ENCODE measurements at regions not wholly inside any gene's neighbourhood (a gene's known extent, or its start where the extent isn't known, plus 50 kb on each side); places are given as distances from the start of the nearest gene placed in this dataset.
"Not testable (repeated sequence)": the region's sequence is repeated elsewhere in the genome, so short reads cannot be mapped to it uniquely, and the experiment has no call there.

GRCh38 chr1:112093372-112093694 is 103.9 kb upstream of the KCND3 start:
- DNase-seq (ENCODE audit: low read depth) = no peak

DNA sequence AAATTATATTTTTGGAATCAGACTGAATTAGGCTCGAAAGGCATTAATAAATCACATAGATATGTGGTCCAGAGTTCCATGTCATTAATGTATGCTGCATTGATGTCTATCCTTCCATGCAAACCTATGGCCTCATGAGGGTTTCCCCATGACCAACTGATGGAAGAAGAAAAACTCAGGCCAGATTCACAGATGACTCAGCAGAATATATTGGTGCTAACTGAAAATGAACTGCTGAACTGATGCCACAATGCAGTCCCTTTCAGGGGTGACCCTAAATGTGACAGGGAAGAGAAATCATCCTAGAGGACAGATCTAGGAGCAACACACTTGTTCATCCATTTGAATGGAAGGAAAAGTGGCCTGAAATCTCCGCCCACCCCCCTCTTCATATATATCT is 110.5 kb upstream of the KCND3 start:
- DNase-seq (ENCODE audit: low read depth) = no peak

DNA sequence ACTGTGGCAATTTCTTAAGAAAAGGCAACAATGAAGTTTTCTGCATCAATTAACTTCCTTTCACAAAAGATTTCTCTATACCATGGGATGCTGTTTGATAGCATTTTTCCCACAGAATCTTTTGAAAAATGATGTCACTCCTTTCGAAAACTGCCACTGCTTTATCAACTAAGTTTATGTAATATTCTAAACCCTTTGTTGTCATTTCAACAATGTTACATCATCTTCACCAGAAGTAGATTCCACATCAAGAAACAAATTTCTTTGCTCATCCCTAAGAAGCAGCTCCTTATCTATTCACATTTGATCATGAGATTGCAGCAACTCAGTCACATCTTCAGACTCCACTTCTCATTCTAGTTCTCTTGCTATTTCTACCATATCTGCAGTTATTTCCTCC is 116.1 kb upstream of the KCND3 start:
- no peak for DNase-seq (ENCODE audit: low read depth)

GRCh38 chr1:112110031-112110430 is 120.6 kb upstream of the KCND3 start:
- no peak for DNase-seq (ENCODE audit: low read depth)

DNA sequence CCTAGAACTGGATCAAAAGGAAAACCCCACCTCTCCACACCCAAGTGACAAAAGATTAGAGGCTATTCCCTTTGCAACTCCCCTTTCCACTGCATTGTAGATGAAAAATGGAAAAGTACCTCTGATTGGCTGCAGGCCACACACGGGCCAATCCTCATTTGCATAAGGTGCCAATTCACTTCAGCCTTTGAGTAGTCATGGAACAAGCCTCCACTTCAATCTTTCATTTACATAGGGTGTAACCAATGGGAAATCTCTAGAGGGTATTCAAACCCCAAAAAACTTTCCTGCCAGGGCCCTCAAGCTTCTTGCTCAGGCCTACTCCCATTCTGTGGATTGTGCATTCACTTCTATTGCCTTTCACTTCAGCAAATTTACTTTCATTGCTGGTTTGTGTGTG is 122.3 kb upstream of the KCND3 start:
- DNase-seq (ENCODE audit: low read depth) = no peak

DNA sequence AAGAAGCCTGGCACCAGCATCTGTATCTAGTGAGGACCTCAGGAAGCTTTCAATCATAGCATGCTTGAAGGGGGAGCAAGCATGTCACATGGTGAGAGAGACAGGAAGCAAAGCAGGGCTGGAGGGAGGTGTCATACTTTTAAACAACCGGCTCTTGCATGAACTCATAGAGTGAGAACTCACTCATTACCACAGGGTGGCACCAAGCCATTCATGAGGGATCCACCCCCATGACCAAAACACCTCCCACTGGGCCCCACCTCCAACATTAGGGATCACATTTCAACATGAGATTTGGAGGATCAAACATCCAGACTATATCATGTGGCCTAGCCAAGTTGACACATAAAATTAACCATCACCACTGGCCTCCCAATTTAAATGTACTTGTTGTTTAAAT is 125.1 kb upstream of the KCND3 start:
- DNase-seq (ENCODE audit: low read depth) = no peak

- no peak for DNase-seq (ENCODE audit: low read depth)
Measured at GRCh38 chr1:112126598-112126997, 137.1 kb upstream of the KCND3 start.

- DNase-seq (ENCODE audit: low read depth) = not testable (repeated sequence)
Measured at GRCh38 chr1:112127606-112128005, 138.1 kb upstream of the KCND3 start.

DNA sequence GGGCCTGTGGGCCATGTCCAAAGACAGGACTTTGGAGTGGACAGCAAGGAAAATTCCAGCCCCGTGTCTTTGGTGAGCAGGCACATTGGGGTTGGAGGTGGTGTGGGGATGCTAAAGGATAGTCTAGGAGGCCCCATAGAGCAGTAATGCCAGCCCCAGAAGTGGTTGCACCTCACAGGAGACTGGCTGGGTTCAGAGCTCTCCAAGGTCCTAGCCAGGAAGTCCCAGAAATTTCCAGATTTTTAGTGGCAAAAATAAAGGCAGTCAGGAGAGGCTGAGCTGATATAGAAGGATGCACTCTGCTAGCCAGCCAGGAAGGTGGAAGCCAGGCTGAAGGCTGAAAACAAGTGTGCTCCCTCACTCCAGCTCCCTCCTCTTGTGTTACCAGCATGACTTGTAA is 144.0 kb upstream of the KCND3 start:
- DNase-seq (ENCODE audit: low read depth) = no peak

DNA sequence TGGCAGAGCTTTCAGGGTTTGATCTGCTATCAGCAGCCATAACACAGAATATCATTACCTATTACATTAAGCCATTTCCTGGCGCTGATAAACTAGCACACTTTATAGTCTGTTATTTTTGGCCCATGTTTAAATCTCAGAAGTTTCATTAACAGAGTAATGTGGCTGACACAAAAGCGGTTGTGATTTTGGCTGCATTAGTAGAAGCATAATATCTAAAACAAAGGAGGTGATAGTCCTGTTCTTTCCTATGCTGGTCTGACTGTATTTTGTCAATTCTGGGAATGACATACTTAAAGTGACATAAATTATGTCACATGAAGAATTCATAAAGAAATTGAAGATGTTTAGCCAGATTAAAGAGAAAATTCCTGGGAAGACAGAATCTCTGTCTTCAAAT is 151.3 kb upstream of the KCND3 start:
- no peak for DNase-seq (ENCODE audit: low read depth)

GRCh38 chr1:112141301-112141700 is 151.8 kb upstream of the KCND3 start:
- no peak for DNase-seq (ENCODE audit: low read depth)

DNA sequence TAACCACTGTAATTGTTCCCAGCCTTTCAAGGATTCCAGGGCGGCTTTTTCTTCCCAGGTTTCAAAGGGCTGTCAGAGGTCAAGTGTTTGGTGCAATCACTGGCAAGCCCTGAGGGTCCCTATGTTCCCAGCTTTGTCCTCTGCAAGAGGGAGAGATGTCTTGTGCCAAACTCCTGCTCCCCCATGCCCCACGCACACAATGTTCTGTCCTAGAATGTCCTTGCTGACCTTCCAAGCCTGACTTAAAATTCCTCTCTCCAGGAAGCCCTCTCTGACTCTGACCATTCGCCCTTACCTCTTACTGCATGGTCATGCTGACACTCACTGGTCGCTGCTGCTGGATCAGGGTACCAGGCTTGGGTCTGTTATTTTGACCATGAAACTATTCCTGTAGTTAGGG is 152.5 kb upstream of the KCND3 start:
- DNase-seq (ENCODE audit: low read depth) = no peak

DNA sequence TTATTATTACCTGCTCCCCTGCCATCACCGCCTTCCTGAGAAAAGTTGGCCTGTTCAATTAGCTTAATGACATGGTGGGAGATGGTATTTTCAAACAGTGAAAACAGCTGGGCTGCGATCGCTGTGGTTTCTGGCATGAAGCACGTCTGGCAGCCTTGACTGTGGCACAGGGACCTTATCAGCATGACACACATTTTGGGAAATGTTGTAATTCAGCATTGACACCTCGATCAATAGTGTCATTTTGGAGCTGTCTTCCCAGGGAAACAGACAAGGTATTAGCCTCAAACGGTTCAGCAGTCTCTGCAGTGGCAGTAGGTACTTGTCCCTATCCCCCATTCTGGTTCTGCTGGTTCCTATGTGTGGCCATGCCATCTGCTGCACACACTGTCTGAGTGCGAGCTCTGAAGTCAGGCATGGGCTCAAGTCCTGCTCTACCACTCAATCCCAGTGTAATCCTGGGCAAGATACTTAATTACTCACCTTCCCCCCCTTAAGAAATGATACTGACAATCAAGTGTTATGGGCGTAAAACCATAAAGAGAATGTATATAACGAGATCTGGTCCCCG is 154.5 kb upstream of the KCND3 start:
- DNase-seq (ENCODE audit: low read depth) = peak; percentile 13

GRCh38 chr1:112144733-112145426 is 155.4 kb upstream of the KCND3 start:
- peak; percentile 61 for DNase-seq (ENCODE audit: low read depth)

- DNase-seq (ENCODE audit: low read depth) = no peak
Measured at GRCh38 chr1:112146201-112146715, 156.8 kb upstream of the KCND3 start.

- not testable (repeated sequence) for DNase-seq (ENCODE audit: low read depth)
Measured at GRCh38 chr1:112160214-112160613, 170.7 kb upstream of the KCND3 start.

- DNase-seq (ENCODE audit: low read depth) = no peak
Measured at GRCh38 chr1:112165375-112165774, 175.9 kb upstream of the KCND3 start.

- no peak for DNase-seq (ENCODE audit: low read depth)
Measured at GRCh38 chr1:112169517-112169916, 180.0 kb upstream of the KCND3 start.

DNA sequence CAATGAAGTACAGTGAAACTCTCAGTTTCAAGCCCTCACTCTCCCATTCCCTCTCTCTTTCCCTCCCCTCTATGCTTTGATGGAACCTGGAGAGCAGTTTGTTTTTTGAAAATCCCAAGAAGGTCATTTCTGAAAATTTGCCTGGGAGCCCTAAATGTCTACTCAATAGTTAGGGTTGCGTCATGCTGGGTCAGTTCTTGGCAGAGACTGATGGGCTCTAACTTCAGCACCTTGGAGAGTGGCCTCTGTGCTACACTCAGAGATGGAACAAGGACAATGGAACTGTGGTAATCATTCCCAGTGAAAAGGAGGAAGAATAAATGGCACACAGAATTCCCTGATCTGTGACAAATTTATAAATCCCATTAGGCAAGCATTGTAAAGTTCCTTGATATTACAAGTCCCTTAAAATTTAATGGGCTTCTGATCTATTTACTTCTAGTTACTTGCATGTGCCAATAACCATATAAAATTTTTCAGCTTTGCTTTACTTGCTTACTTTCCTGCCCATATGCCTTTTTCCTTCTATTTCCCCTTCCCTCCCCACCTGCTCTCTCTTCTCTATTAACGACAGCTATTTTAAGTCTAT is 182.9 kb upstream of the KCND3 start:
- peak; percentile 72 for DNase-seq (ENCODE audit: low read depth)

DNA sequence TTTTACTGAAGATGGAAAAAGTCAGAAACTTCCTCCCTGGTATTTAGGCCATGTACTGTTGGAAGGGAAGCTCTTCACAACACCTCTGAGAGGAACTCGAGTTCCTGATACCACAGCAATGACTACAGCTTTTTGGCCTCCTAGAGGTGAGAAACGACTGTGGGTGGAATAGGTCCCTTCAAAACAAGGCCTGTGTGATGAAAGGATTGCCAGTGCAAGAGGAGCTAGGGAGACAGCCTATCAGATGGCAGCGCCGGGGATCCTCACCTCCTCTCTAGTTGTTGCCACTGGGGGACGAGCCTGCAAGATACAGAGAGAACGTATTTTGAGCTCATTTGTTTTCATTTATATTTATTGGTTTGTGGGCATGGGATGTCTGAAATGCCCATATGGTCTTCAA is 187.8 kb upstream of the KCND3 start:
- no peak for DNase-seq (ENCODE audit: low read depth)

- peak; percentile 6 for DNase-seq (ENCODE audit: low read depth)
Measured at GRCh38 chr1:112188611-112189010, 199.1 kb upstream of the KCND3 start.

DNA sequence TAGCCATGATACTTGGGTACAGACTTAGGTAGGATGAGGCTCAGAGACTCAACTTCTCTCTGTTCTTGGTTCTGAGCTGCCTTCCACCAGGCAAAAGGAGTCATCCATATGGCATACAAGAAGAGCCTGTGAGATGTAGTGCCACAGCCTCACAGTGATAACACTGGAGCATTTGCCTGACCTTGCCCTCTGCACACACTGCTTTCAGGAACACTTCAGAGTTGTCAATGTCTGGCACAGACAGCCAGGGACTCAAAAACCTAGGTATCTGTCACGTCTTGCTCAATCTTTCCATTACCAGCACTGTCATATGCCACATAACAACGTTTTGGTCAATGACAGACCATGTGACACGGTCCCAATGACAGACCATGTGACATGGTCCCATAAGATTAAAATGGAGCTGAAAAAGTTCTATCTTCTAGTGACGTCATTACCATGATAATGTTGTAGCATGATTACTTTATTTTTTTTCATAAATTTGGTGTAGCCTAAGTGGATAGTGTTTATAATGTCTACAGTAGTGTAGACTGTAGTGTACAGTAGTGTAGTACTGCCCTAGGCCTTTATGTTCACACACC is 199.9 kb upstream of the CTTNBP2NL start:
- DNase-seq (ENCODE audit: low read depth) = no peak

GRCh38 chr1:112196731-112197130 is 199.3 kb upstream of the CTTNBP2NL start:
- DNase-seq (ENCODE audit: low read depth) = no peak
